HL-60 (cell line): ENCODE measurements at regions not wholly inside any gene's neighbourhood (a gene's known extent, or its start where the extent isn't known, plus 50 kb on each side); places are given as distances from the start of the nearest gene placed in this dataset.

Experiments used
- TF ChIP-seq, protein P1 (sequence below): IDR thresholded peaks from 2 replicates; pipeline ENCODE4 v1.6.1; 2012; ENCODE audit warnings: low read depth; ENCODE audit not compliant: insufficient replicate concordance
- TF ChIP-seq, protein P2 (sequence below): IDR thresholded peaks from one replicate; pipeline ENCODE4 v1.5.1; 2011; ENCODE audit warnings: low read length, control low read depth, inconsistent platforms; ENCODE audit not compliant: insufficient read depth

DNA sequence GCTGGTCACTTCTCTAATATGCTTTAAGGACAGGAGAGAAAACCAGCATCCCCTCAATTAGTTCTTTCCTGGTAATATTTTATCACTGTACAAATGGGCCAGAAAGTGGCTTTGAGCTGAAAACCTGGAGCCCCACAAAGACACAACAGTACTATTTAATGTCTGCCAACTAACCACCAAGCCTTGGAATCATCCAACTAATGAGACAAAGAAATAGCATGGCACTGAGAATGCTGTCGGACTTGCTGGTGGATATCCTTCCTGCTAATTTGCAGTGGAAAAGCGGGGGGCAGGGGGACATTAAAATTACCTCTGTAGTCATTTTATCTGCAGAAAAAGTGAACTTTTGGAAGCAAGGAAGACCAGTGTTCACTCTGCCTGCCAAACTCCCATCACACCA lies 288.5 kb downstream of the KBTBD8 start:
- TF ChIP-seq, protein P1, sequence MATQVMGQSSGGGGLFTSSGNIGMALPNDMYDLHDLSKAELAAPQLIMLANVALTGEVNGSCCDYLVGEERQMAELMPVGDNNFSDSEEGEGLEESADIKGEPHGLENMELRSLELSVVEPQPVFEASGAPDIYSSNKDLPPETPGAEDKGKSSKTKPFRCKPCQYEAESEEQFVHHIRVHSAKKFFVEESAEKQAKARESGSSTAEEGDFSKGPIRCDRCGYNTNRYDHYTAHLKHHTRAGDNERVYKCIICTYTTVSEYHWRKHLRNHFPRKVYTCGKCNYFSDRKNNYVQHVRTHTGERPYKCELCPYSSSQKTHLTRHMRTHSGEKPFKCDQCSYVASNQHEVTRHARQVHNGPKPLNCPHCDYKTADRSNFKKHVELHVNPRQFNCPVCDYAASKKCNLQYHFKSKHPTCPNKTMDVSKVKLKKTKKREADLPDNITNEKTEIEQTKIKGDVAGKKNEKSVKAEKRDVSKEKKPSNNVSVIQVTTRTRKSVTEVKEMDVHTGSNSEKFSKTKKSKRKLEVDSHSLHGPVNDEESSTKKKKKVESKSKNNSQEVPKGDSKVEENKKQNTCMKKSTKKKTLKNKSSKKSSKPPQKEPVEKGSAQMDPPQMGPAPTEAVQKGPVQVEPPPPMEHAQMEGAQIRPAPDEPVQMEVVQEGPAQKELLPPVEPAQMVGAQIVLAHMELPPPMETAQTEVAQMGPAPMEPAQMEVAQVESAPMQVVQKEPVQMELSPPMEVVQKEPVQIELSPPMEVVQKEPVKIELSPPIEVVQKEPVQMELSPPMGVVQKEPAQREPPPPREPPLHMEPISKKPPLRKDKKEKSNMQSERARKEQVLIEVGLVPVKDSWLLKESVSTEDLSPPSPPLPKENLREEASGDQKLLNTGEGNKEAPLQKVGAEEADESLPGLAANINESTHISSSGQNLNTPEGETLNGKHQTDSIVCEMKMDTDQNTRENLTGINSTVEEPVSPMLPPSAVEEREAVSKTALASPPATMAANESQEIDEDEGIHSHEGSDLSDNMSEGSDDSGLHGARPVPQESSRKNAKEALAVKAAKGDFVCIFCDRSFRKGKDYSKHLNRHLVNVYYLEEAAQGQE, result no peak
- TF ChIP-seq, protein P2, sequence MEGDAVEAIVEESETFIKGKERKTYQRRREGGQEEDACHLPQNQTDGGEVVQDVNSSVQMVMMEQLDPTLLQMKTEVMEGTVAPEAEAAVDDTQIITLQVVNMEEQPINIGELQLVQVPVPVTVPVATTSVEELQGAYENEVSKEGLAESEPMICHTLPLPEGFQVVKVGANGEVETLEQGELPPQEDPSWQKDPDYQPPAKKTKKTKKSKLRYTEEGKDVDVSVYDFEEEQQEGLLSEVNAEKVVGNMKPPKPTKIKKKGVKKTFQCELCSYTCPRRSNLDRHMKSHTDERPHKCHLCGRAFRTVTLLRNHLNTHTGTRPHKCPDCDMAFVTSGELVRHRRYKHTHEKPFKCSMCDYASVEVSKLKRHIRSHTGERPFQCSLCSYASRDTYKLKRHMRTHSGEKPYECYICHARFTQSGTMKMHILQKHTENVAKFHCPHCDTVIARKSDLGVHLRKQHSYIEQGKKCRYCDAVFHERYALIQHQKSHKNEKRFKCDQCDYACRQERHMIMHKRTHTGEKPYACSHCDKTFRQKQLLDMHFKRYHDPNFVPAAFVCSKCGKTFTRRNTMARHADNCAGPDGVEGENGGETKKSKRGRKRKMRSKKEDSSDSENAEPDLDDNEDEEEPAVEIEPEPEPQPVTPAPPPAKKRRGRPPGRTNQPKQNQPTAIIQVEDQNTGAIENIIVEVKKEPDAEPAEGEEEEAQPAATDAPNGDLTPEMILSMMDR, result no peak
